ENCODE measurements at regions not wholly inside any gene's neighbourhood (a gene's known extent, or its start where the extent isn't known, plus 50 kb on each side); places are given as distances from the start of the nearest gene placed in this dataset.

- no peak for TF ChIP-seq POLR2A (IDR thresholded peaks at IDR 0.05; ENCODE audit: low read depth, low read length)
- no peak for TF ChIP-seq POLR2AphosphoS5 (IDR thresholded peaks at IDR 0.05; ENCODE audit: low read depth, low read length)
- TF ChIP-seq SPI1 (IDR thresholded peaks at IDR 0.05; ENCODE audit: low read depth, low read length): 0 out of 2 replicates have a peak, but pooled peaks have one; percentile 11
These were observed 478.7 kb upstream of the GALNTL6 start for GRCh38 chr4:171334549-171334948.

All from GM12891 (cell line).